ENCODE measurements at regions not wholly inside any gene's neighbourhood (a gene's known extent, or its start where the extent isn't known, plus 50 kb on each side); places are given as distances from the start of the nearest gene placed in this dataset.

DNA sequence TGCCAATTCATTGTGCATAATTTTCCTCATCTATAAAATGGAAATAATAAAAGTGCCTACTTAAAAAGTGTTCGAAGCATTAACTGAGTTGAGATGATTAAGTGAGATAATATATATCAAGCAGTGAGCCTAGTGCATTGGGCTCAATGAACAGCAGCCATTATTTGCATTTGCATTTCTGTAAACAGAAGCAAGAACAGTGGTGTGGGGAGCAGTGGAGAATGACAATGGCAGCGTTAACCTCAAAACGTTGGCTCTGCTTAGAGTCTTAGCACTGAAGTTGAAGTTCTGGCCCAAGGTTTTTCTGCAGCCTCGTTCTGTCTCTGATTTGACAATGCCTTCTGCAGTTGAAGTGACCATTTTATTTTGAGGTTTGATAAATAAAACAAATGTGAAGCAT, 466.3 kb upstream of the ONECUT1 start:
- H3K79me2 ChIP-seq (ENCODE audit: low read length): no peaks in the 10 kb centered on the region
- no peak overlapping the region for H2AFZ ChIP-seq (ENCODE audit: low read depth, low read length)
- H3K27ac ChIP-seq (ENCODE audit: low read length): no peak overlapping the region
- no peak overlapping the region for H3K9ac ChIP-seq (ENCODE audit: low read length)
- H3K9me3 ChIP-seq (ENCODE audit: insufficient read depth, low read length): no peaks in the 10 kb centered on the region
- no peak for TF ChIP-seq EZH2phosphoT487 (IDR thresholded peaks at IDR 0.05; ENCODE audit: low read depth)
- TF ChIP-seq, protein P1, sequence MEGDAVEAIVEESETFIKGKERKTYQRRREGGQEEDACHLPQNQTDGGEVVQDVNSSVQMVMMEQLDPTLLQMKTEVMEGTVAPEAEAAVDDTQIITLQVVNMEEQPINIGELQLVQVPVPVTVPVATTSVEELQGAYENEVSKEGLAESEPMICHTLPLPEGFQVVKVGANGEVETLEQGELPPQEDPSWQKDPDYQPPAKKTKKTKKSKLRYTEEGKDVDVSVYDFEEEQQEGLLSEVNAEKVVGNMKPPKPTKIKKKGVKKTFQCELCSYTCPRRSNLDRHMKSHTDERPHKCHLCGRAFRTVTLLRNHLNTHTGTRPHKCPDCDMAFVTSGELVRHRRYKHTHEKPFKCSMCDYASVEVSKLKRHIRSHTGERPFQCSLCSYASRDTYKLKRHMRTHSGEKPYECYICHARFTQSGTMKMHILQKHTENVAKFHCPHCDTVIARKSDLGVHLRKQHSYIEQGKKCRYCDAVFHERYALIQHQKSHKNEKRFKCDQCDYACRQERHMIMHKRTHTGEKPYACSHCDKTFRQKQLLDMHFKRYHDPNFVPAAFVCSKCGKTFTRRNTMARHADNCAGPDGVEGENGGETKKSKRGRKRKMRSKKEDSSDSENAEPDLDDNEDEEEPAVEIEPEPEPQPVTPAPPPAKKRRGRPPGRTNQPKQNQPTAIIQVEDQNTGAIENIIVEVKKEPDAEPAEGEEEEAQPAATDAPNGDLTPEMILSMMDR (IDR thresholded peaks at IDR 0.05; ENCODE audit: low read depth, low read length): no peak
- no peak overlapping the region for H3K4me3 ChIP-seq (ENCODE audit: low read length)
- no peaks in the 10 kb centered on the region for H4K20me1 ChIP-seq (ENCODE audit: insufficient read depth, low read length)
- H3K4me2 ChIP-seq (ENCODE audit: low read length): no peak overlapping the region
- no peaks in the 10 kb centered on the region for H3K4me1 ChIP-seq (ENCODE audit: low read length)
- no peaks in the 10 kb centered on the region for H3K36me3 ChIP-seq (replicated peaks; ENCODE audit: low read depth, low read length)
- no peaks in the 10 kb centered on the region; the same call in 1 of the 2 replicates for H3K27me3 ChIP-seq (ENCODE audit: low read depth, low read length)

DNA sequence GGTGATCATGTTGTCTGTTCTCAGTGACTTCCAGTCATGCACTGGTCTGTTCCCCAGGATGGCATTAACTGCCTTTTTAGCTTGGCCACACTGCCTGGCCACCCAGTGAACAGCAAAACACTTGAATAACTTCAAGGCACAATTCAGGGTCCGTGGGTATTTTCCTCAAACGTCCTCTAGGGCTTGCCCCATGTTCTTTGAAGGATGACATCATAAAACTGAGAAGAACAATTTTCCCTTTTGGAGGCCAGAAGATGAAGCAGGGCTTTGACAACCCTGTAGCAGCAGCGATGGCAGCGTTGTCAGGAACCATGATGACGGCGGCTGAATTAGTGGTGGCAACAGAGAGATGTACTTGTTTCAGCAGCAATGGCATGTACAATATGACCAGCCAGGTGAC, 465.9 kb upstream of the ONECUT1 start:
- Histone ChIP-seq H3K27me3 (ENCODE audit: low read depth, low read length) (no peaks in the 10 kb centered on the region; the same call in 1 of the 2 replicates), H3K4me1 (ENCODE audit: low read length) (no peaks in the 10 kb centered on the region), H2AFZ (ENCODE audit: low read depth, low read length) (no peak overlapping the region), H3K9ac (ENCODE audit: low read length) (no peak overlapping the region), H4K20me1 (ENCODE audit: insufficient read depth, low read length) (no peaks in the 10 kb centered on the region), H3K4me3 (ENCODE audit: low read length) (no peak overlapping the region), H3K36me3 (replicated peaks; ENCODE audit: low read depth, low read length) (no peaks in the 10 kb centered on the region), H3K27ac (ENCODE audit: low read length) (no peak overlapping the region), H3K4me2 (ENCODE audit: low read length) (no peak overlapping the region), H3K79me2 (ENCODE audit: low read length) (no peaks in the 10 kb centered on the region), H3K9me3 (ENCODE audit: insufficient read depth, low read length) (no peaks in the 10 kb centered on the region)
- TF ChIP-seq, protein P1 (IDR thresholded peaks at IDR 0.05; ENCODE audit: low read depth, low read length): no peak
- TF ChIP-seq EZH2phosphoT487 (IDR thresholded peaks at IDR 0.05; ENCODE audit: low read depth): no peak

DNA sequence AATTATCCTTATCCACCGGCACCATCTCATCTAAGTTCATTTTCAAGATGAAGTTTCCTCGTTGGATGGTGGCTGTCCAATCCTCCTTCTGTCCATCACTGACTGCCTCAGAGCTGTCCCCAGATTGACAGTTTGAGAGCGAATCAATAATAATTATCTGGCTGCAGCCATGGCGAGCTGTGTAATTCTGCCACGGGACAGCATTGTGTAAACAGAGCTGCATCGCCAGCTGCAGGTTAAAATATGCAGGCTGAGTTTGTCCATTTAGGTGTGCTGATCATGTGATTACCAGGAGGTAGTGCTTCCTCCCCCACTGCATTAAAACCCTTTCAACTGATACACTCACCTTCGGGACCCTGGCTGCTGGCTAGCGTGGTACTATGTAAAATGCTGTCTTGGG, 461.9 kb upstream of the ONECUT1 start:
- Histone ChIP-seq H3K9me3 (ENCODE audit: insufficient read depth, low read length) (no peaks in the 10 kb centered on the region), H4K20me1 (ENCODE audit: insufficient read depth, low read length) (no peaks in the 10 kb centered on the region), H3K79me2 (ENCODE audit: low read length) (no peaks in the 10 kb centered on the region), H3K4me2 (ENCODE audit: low read length) (no peak overlapping the region), H3K27me3 (ENCODE audit: low read depth, low read length) (no peaks in the 10 kb centered on the region; the same call in 1 of the 2 replicates), H2AFZ (ENCODE audit: low read depth, low read length) (no peak overlapping the region), H3K36me3 (replicated peaks; ENCODE audit: low read depth, low read length) (no peaks in the 10 kb centered on the region), H3K9ac (ENCODE audit: low read length) (no peak overlapping the region), H3K4me3 (ENCODE audit: low read length) (no peak overlapping the region), H3K4me1 (ENCODE audit: low read length) (no peaks in the 10 kb centered on the region), H3K27ac (ENCODE audit: low read length) (no peak overlapping the region)
- TF ChIP-seq, protein P1 (IDR thresholded peaks at IDR 0.05; ENCODE audit: low read depth, low read length): no peak
- no peak for TF ChIP-seq EZH2phosphoT487 (IDR thresholded peaks at IDR 0.05; ENCODE audit: low read depth)

DNA sequence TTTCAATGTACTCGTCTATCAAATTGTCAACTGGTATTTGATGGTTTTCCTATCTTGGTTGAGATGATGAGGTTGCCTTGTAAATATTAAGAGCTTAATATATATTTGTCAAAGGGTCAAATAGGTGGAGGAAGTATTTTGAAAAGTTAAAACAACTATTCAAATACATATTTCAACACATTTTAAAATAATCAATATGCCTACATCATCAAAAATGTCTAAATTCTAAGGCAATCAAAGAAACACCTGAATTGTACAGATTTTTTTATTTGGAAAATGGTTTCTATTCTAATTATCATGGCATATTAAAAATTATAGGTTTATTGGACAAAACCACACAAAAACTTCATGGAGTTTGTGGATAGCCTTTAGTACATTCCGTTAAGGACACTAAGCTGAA, 461.4 kb upstream of the ONECUT1 start:
- Histone ChIP-seq H2AFZ (ENCODE audit: low read depth, low read length) (no peak overlapping the region), H3K9me3 (ENCODE audit: insufficient read depth, low read length) (no peaks in the 10 kb centered on the region)
- TF ChIP-seq EZH2phosphoT487 (IDR thresholded peaks at IDR 0.05; ENCODE audit: low read depth): no peak
- TF ChIP-seq, protein P1 (IDR thresholded peaks at IDR 0.05; ENCODE audit: low read depth, low read length): no peak

More for the DNA sequence above, 461.4 kb upstream of the ONECUT1 start:
- H3K79me2 ChIP-seq (ENCODE audit: low read length): no peaks in the 10 kb centered on the region
- H3K36me3 ChIP-seq (replicated peaks; ENCODE audit: low read depth, low read length): no peaks in the 10 kb centered on the region
- H4K20me1 ChIP-seq (ENCODE audit: insufficient read depth, low read length): no peaks in the 10 kb centered on the region
- no peak overlapping the region for H3K27ac ChIP-seq (ENCODE audit: low read length)
- H3K4me3 ChIP-seq (ENCODE audit: low read length): no peak overlapping the region
- no peaks in the 10 kb centered on the region; the same call in 1 of the 2 replicates for H3K27me3 ChIP-seq (ENCODE audit: low read depth, low read length)
- no peaks in the 10 kb centered on the region for H3K4me1 ChIP-seq (ENCODE audit: low read length)
- H3K4me2 ChIP-seq (ENCODE audit: low read length): no peak overlapping the region
- no peak overlapping the region for H3K9ac ChIP-seq (ENCODE audit: low read length)
